K562 (cell line): ENCODE measurements at regions not wholly inside any gene's neighbourhood (a gene's known extent, or its start where the extent isn't known, plus 50 kb on each side); places are given as distances from the start of the nearest gene placed in this dataset.

ENCODE experiments used
- ATAC-seq: fragments of 200-7000 bp; cut with Tn5 transposase; 3 replicates; pipeline ENCODE4 v1.9.1; 2020; ENCODE audit warnings: moderate library complexity
- BruUV-seq: library from RNA; stranded (reverse); fragments of 400-500 nt; replicated peaks from 2 replicates; lab custom pipeline; 2021; lab: Mats Ljungman, UMichigan
- CTCF ChIA-PET: fragments of 300-600 bp; formaldehyde crosslinking; extraction: SDS; loops from one replicate; lab custom pipeline; 2021; ENCODE audit warnings: low intra/inter-chr PET ratio; lab: Yijun Ruan, JAX
- POLR2A ChIA-PET: fragments of 300-600, 350-650 bp; sonication (Branson Sonifier 250); formaldehyde crosslinking; extraction: SDS; loops from one replicate; lab custom pipeline; 2021; ENCODE audit warnings: antibody characterized with exemption, inconsistent platforms; lab: Yijun Ruan, JAX
- DNase-seq, 4 experiments: peaks; one replicate each; pipeline versions ENCODE4 v3.0.0 to v3.0.0-alpha.2; 2011 to 2018; ENCODE audit warnings: low spot score in 3 of 4, mixed read lengths in 3 of 4; ENCODE audit errors: extremely low read depth in 1 of 4
- FAIRE-seq: peaks from 2 replicates; lab custom pipeline; 2011; peaks lifted over from hg19 to GRCh38; lab: Jason Lieb, UNC
- H2AFZ ChIP-seq: 2 replicates; pipeline ENCODE4 v1.6.0; 2011; ENCODE audit warnings: low read depth, low read length, control low read depth, inconsistent platforms
- H3K27ac ChIP-seq: fragments of 200-600 bp; 3 replicates; pipeline ENCODE4 v1.8.0; 2011; ENCODE audit warnings: low read depth, mild to moderate bottlenecking, control low read depth, inconsistent platforms, low read length, moderate library complexity, mixed read lengths; ENCODE audit errors: extremely low read depth
- H3K27me3 ChIP-seq, 2 experiments: fragments of 300-600 bp in 1 of 2; 2 replicates in 1 of 2; 3 replicates in 1 of 2; pipeline versions ENCODE4 v1.6.0 to v1.8.0; 2011; ENCODE audit warnings: inconsistent platforms in 2 of 2, low read length in 2 of 2, mild to moderate bottlenecking in 1 of 2, mixed read lengths in 1 of 2, moderate library complexity in 1 of 2; ENCODE audit not compliant: control insufficient read depth in 2 of 2, insufficient read depth in 2 of 2
- H3K36me3 ChIP-seq: fragments of 300-600 bp; 3 replicates; pipeline ENCODE4 v1.8.0; 2011; ENCODE audit warnings: mild to moderate bottlenecking, low read length, inconsistent platforms; ENCODE audit not compliant: control insufficient read depth, insufficient read depth
- H3K4me1 ChIP-seq, 2 experiments: fragments of 200-600 bp in 1 of 2; replicated peaks in 1 of 2; 2 replicates in 1 of 2; 3 replicates in 1 of 2; pipeline versions ENCODE4 v1.5.1 to v1.8.0; 2011; ENCODE audit warnings: inconsistent platforms in 2 of 2, low read length in 2 of 2, mild to moderate bottlenecking in 1 of 2, mixed read lengths in 1 of 2, moderate library complexity in 1 of 2; ENCODE audit not compliant: control insufficient read depth in 2 of 2, insufficient read depth in 2 of 2
- H3K4me2 ChIP-seq: 2 replicates; pipeline ENCODE4 v1.6.1; 2011; ENCODE audit warnings: low read length, control low read depth, inconsistent platforms, mixed read lengths; ENCODE audit not compliant: insufficient read depth
- H3K4me3 ChIP-seq: fragments of 200-600 bp; sonication (generic), shearing (Covaris generic); 2 replicates; pipeline ENCODE4 v1.5.1; 2016; ENCODE audit warnings: control low read depth, inconsistent platforms
- H3K79me2 ChIP-seq: fragments of 200-600 bp; 3 replicates; pipeline ENCODE4 v1.8.0; 2011; ENCODE audit warnings: low read length, inconsistent platforms; ENCODE audit not compliant: control insufficient read depth, insufficient read depth
- H3K9ac ChIP-seq, 2 experiments: 2 replicates each; pipeline versions ENCODE4 v1.6.0 to v1.6.1; 2011; ENCODE audit warnings: low read depth in 2 of 2, low read length in 2 of 2, control low read depth in 1 of 2, inconsistent platforms in 1 of 2, mild to moderate bottlenecking in 1 of 2, mixed read lengths in 1 of 2; ENCODE audit not compliant: insufficient read depth in 1 of 2
- H3K9me1 ChIP-seq: one replicate; pipeline ENCODE4 v1.6.0; 2011; ENCODE audit warnings: inconsistent platforms, mild to moderate bottlenecking, low read length, moderate library complexity; ENCODE audit not compliant: control insufficient read depth, insufficient read depth
- H3K9me3 ChIP-seq: replicated peaks from 2 replicates; pipeline ENCODE4 v1.5.1; 2011; ENCODE audit warnings: low read depth, low read length, inconsistent platforms; ENCODE audit not compliant: control insufficient read depth, insufficient read depth
- H4K20me1 ChIP-seq: replicated peaks from 2 replicates; pipeline ENCODE4 v1.6.1; 2011; ENCODE audit warnings: low read length, inconsistent platforms, mixed read lengths; ENCODE audit not compliant: control insufficient read depth, insufficient read depth
- CHD1 ChIP-seq: fragments of 200-600 bp; sonication (generic); IDR thresholded peaks from one replicate; pipeline ENCODE4 v1.6.1; 2012; ENCODE audit warnings: mild to moderate bottlenecking, moderate library complexity, low read length, inconsistent platforms
- NCOA4 ChIP-seq: fragments of 450-650 bp; IDR thresholded peaks from 2 replicates; pipeline ENCODE4 v1.6.1; 2018; ENCODE audit warnings: mild to moderate bottlenecking; ENCODE audit not compliant: partially characterized antibody
- PHB2 ChIP-seq: fragments of 450-650 bp; IDR thresholded peaks from 2 replicates; pipeline ENCODE4 v1.6.1; 2017; ENCODE audit warnings: low read depth
- WGBS: fragments of 100-300 bp; shearing (Covaris generic); methylation state at CpG from one replicate; pipeline ENCODE4 v1.1.6; 2016; ENCODE audit warnings: low coverage, mixed read lengths; ENCODE audit not compliant: insufficient coverage; ENCODE audit errors: missing lambda C conversion rate; 5-methylcytosine and 5-hydroxymethylcytosine counted together
- in situ Hi-C: fragments of 300-500 bp; cut with MboI; formaldehyde crosslinking; loops from 4 replicates; pipeline ENCODE4 v1.15.0; 2018; ENCODE audit warnings: inconsistent platforms, mixed read lengths
- intact Hi-C: fragments of 100-400 bp; cut with micrococcal nuclease; formaldehyde crosslinking; loops from 2 replicates; pipeline ENCODE4 v1.14.2; 2022
- TF ChIP-seq, protein P1 (sequence below): fragments of 150-350 bp; IDR thresholded peaks from 2 replicates; pipeline ENCODE4 v1.6.1; 2014; ENCODE audit warnings: low read depth, mild to moderate bottlenecking, low read length, borderline replicate concordance
- TF ChIP-seq, protein P2 (sequence below): fragments of 450-650 bp; IDR thresholded peaks from 2 replicates; pipeline ENCODE4 v1.6.1; 2017; ENCODE audit warnings: antibody characterized with exemption, mild to moderate bottlenecking

DNA sequence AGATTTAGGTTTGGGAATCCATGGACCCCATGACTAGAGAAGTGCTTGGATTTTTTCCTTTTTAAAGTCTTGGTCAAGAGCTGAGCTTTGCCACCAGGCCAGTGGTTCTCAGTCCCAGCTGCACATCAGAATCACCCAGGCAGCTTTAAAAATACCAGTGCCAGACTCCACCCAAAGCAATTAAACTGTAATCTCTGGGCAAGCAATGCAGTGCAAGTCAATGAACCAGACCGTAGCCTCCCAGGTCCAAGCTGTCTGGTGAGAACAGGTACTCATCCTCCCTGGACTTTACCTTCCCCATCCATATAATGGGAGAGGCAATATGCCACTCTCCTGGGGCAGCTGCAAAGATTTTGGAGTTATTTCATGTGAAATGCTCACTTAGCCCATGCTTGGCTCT, 223.1 kb upstream of the CDH5 start:
- Histone ChIP-seq H3K9ac (no peak overlapping the region), H3K9me3 (no peaks in the 10 kb centered on the region), H3K79me2 (no peaks in the 10 kb centered on the region), H3K36me3 (no peaks in the 10 kb centered on the region), H2AFZ (no peak overlapping the region), H3K27me3 (no peaks in the 10 kb centered on the region; a peak in 1 of 5 replicates), H3K4me1 (no peaks in the 10 kb centered on the region), H3K4me3 (no peak overlapping the region), H3K9me1 (no peaks in the 10 kb centered on the region), H4K20me1 (no peaks in the 10 kb centered on the region), H3K4me2 (no peak overlapping the region), H3K27ac (no peak overlapping the region)
- ChIA-PET POLR2A (no interaction called here), CTCF (no interaction called here)
- BruUV-seq, result no TSS peak
- ATAC-seq (no peak), FAIRE-seq (no peak), DNase-seq (no peak)
- intact Hi-C loops (no loop called here), in situ Hi-C loops (no loop called here)
- WGBS, result 0% methylated on average over 1 of the region's 1 CpG
- TF ChIP-seq NCOA4, result no peak
- TF ChIP-seq CHD1, result no peak

DNA sequence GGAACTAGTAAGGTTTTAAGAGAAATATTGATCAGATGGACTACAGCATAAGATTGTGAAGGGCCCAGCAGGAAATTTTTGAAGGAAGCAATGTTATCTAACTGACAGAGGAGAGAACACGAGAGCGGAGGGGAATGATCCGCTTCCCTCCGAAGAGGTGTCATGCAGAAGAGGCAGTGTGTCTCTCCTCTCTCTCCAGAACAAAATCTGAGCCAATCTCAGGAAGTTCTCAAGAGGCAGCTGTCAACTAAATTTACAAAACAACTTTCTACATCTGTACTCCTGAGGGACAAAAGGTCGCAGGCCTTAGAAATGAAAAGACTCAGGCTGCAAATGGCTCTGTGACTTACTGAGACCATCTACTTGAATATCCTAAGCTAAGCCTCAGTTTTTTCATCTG, 224.6 kb upstream of the CDH5 start:
- Histone ChIP-seq H3K9me3 (no peaks in the 10 kb centered on the region), H3K4me3 (no peak overlapping the region), H3K36me3 (no peaks in the 10 kb centered on the region), H2AFZ (no peak overlapping the region), H3K9ac (no peak overlapping the region), H3K4me2 (no peak overlapping the region), H3K9me1 (no peaks in the 10 kb centered on the region), H4K20me1 (no peaks in the 10 kb centered on the region; the same call in 1 of the 2 replicates), H3K4me1 (no peaks in the 10 kb centered on the region), H3K27me3 (no peaks in the 10 kb centered on the region; a peak in 1 of 5 replicates), H3K79me2 (no peaks in the 10 kb centered on the region), H3K27ac (no peak overlapping the region)
- DNase-seq (no peak), ATAC-seq (no peak), FAIRE-seq (no peak)
- POLR2A ChIA-PET, result no interaction called here
- intact Hi-C loops (no loop called here), in situ Hi-C loops (no loop called here)
- BruUV-seq, result no TSS peak
- 0% methylated on average over 5 of the region's 5 CpGs for WGBS
- CTCF ChIA-PET, result no interaction called here
- TF ChIP-seq, protein P1, sequence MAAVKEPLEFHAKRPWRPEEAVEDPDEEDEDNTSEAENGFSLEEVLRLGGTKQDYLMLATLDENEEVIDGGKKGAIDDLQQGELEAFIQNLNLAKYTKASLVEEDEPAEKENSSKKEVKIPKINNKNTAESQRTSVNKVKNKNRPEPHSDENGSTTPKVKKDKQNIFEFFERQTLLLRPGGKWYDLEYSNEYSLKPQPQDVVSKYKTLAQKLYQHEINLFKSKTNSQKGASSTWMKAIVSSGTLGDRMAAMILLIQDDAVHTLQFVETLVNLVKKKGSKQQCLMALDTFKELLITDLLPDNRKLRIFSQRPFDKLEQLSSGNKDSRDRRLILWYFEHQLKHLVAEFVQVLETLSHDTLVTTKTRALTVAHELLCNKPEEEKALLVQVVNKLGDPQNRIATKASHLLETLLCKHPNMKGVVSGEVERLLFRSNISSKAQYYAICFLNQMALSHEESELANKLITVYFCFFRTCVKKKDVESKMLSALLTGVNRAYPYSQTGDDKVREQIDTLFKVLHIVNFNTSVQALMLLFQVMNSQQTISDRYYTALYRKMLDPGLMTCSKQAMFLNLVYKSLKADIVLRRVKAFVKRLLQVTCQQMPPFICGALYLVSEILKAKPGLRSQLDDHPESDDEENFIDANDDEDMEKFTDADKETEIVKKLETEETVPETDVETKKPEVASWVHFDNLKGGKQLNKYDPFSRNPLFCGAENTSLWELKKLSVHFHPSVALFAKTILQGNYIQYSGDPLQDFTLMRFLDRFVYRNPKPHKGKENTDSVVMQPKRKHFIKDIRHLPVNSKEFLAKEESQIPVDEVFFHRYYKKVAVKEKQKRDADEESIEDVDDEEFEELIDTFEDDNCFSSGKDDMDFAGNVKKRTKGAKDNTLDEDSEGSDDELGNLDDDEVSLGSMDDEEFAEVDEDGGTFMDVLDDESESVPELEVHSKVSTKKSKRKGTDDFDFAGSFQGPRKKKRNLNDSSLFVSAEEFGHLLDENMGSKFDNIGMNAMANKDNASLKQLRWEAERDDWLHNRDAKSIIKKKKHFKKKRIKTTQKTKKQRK, result no peak
- TF ChIP-seq PHB2, result no peak
- TF ChIP-seq, protein P2, sequence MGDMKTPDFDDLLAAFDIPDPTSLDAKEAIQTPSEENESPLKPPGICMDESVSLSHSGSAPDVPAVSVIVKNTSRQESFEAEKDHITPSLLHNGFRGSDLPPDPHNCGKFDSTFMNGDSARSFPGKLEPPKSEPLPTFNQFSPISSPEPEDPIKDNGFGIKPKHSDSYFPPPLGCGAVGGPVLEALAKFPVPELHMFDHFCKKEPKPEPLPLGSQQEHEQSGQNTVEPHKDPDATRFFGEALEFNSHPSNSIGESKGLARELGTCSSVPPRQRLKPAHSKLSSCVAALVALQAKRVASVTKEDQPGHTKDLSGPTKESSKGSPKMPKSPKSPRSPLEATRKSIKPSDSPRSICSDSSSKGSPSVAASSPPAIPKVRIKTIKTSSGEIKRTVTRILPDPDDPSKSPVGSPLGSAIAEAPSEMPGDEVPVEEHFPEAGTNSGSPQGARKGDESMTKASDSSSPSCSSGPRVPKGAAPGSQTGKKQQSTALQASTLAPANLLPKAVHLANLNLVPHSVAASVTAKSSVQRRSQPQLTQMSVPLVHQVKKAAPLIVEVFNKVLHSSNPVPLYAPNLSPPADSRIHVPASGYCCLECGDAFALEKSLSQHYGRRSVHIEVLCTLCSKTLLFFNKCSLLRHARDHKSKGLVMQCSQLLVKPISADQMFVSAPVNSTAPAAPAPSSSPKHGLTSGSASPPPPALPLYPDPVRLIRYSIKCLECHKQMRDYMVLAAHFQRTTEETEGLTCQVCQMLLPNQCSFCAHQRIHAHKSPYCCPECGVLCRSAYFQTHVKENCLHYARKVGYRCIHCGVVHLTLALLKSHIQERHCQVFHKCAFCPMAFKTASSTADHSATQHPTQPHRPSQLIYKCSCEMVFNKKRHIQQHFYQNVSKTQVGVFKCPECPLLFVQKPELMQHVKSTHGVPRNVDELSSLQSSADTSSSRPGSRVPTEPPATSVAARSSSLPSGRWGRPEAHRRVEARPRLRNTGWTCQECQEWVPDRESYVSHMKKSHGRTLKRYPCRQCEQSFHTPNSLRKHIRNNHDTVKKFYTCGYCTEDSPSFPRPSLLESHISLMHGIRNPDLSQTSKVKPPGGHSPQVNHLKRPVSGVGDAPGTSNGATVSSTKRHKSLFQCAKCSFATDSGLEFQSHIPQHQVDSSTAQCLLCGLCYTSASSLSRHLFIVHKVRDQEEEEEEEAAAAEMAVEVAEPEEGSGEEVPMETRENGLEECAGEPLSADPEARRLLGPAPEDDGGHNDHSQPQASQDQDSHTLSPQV, result no peak
